ENCODE measurements at regions not wholly inside any gene's neighbourhood (a gene's known extent, or its start where the extent isn't known, plus 50 kb on each side); places are given as distances from the start of the nearest gene placed in this dataset.

DNA sequence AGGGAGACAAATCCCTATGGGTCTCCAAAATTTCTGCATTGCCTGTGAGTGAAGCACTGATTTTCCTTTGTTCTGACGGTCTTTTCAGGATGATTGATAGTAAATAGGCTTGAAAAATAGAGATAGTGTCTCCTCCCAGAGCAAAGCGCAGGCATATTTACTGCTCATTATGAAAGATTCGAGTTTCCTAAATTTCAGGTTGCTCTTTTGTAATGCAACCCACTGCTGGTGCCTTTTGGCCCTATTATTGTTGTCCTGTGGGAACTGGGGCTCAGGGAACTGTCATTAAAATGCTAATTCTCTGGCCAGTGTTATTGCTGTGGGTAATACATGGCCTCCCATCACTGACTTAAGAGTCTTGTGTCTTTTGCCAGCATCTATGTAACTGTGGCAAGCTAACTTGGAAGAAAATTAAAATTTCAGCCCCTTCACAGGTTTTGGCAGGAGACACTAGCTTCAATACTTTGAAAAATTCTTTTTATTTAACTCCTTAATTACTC is 754.1 kb upstream of the MAP3K7 start:
- no peak overlapping the region for H3K4me3 Mint-ChIP-seq (ENCODE audit: unreplicated experiment)
- H3K27me3 Mint-ChIP-seq (ENCODE audit: unreplicated experiment), result no peaks in the 10 kb centered on the region
- peaks cover 10% of the 10 kb centered on the region for H3K4me1 Mint-ChIP-seq (ENCODE audit: unreplicated experiment)
- H3K36me3 Mint-ChIP-seq (ENCODE audit: unreplicated experiment), result peaks cover 7% of the 10 kb centered on the region
- DNase-seq (ENCODE audit: extremely low spot score, unreplicated experiment), result no peak
- H3K27ac Mint-ChIP-seq (ENCODE audit: unreplicated experiment), result no peak overlapping the region
- TF ChIP-seq, protein P1, sequence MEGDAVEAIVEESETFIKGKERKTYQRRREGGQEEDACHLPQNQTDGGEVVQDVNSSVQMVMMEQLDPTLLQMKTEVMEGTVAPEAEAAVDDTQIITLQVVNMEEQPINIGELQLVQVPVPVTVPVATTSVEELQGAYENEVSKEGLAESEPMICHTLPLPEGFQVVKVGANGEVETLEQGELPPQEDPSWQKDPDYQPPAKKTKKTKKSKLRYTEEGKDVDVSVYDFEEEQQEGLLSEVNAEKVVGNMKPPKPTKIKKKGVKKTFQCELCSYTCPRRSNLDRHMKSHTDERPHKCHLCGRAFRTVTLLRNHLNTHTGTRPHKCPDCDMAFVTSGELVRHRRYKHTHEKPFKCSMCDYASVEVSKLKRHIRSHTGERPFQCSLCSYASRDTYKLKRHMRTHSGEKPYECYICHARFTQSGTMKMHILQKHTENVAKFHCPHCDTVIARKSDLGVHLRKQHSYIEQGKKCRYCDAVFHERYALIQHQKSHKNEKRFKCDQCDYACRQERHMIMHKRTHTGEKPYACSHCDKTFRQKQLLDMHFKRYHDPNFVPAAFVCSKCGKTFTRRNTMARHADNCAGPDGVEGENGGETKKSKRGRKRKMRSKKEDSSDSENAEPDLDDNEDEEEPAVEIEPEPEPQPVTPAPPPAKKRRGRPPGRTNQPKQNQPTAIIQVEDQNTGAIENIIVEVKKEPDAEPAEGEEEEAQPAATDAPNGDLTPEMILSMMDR (IDR thresholded peaks at IDR 0.05), result no peak
- peaks cover 9% of the 10 kb centered on the region for H3K9me3 Mint-ChIP-seq (ENCODE audit: unreplicated experiment)

DNA sequence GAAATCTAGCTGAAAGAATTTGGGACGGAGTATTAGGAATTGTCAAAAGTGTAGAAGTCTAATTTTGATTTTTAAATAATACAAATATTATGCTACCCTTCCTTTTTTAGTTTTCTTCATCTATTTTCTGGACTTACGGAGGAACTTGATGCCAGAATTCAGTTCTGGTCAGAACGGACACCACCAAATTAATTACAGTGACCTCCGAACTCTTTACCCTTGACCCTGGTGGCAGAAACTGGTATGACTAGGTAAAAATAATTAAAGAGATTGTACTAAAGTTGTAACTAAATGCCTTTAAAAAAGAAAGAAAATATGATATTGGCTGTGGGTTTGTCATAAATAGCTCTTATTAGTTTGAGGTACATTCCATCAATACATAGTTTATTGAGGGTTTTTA is 751.1 kb upstream of the MAP3K7 start:
- H3K27ac Mint-ChIP-seq (ENCODE audit: unreplicated experiment), result no peak overlapping the region
- H3K27me3 Mint-ChIP-seq (ENCODE audit: unreplicated experiment), result no peaks in the 10 kb centered on the region
- peaks cover 8% of the 10 kb centered on the region for H3K4me1 Mint-ChIP-seq (ENCODE audit: unreplicated experiment)
- H3K4me3 Mint-ChIP-seq (ENCODE audit: unreplicated experiment), result no peak overlapping the region
- DNase-seq (ENCODE audit: extremely low spot score, unreplicated experiment), result no peak
- H3K36me3 Mint-ChIP-seq (ENCODE audit: unreplicated experiment), result peaks cover 10% of the 10 kb centered on the region
- peaks cover 12% of the 10 kb centered on the region for H3K9me3 Mint-ChIP-seq (ENCODE audit: unreplicated experiment)
- TF ChIP-seq, protein P1 (IDR thresholded peaks at IDR 0.05), result peak; percentile 19

DNA sequence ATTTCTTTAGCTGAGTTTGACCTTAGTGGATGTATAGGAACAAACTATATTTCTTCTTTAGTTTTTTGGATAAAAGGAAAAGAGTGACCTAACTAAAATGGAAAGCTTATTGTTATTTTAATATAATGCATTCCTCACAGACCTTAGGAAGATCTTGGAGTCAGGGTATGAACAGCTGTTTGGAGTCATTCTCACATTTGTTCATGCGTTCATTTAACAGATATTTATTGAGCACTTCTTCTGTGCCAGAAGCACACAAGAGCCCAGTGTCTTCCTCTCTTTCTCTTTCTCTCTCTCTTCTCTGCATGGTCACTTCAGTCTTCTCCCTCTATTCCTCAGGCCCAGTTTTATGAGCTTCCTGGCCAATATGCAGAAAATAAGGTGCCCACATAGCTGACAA is 744.0 kb upstream of the MAP3K7 start:
- no peak for DNase-seq (ENCODE audit: extremely low spot score, unreplicated experiment)
- Mint-ChIP-seq H3K36me3 (ENCODE audit: unreplicated experiment) (peaks cover 2% of the 10 kb centered on the region), H3K4me1 (ENCODE audit: unreplicated experiment) (peaks cover 25% of the 10 kb centered on the region), H3K4me3 (ENCODE audit: unreplicated experiment) (no peak overlapping the region), H3K27me3 (ENCODE audit: unreplicated experiment) (no peaks in the 10 kb centered on the region), H3K9me3 (ENCODE audit: unreplicated experiment) (peaks cover 3% of the 10 kb centered on the region), H3K27ac (ENCODE audit: unreplicated experiment) (no peak overlapping the region)
- TF ChIP-seq, protein P1 (IDR thresholded peaks at IDR 0.05), result no peak

DNA sequence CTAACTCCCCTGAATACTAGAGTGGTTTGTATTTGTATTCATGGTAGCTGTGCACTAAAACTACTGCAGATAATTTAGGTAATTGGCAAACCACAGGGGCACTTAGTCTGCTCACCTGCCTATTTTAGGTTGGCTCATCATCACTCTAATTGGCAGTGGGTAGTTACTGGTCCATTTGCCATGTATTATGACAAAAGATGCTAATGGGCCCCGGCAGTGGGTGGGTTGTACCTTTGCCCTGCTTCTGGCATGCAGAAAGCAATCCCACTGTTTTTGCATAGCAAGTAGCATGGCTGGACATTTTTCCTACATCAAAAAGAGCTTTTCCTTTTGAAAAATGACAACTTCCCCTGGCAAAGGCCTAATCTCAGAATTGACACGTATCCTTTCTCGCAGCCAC is 741.4 kb upstream of the MAP3K7 start:
- H3K9me3 Mint-ChIP-seq (ENCODE audit: unreplicated experiment), result no peaks in the 10 kb centered on the region

DNA sequence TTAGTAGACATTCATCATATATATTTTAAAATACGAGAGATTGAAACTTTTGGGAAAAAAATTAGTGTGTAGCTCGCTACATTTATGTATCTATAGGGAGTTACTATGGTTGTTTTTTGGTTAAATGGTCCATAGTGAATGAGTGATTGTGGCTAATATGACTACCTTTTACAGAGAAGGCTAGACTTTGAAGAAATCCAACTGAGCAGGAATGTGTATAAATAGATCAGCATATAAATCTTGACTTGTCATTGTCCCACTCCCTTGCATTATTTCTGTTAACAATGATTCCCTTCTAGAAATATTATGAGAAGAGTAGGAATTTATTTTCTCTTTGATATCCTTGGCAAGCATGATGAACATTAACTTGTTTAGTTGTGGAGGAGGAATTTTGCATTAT is 737.8 kb upstream of the MAP3K7 start:
- H3K27ac Mint-ChIP-seq (ENCODE audit: unreplicated experiment), result no peak overlapping the region
- H3K9me3 Mint-ChIP-seq (ENCODE audit: unreplicated experiment), result peaks cover 2% of the 10 kb centered on the region
- no peak overlapping the region for H3K4me3 Mint-ChIP-seq (ENCODE audit: unreplicated experiment)
- peaks cover under 1% of the 10 kb centered on the region for H3K36me3 Mint-ChIP-seq (ENCODE audit: unreplicated experiment)
- DNase-seq (ENCODE audit: extremely low spot score, unreplicated experiment), result no peak
- no peaks in the 10 kb centered on the region for H3K27me3 Mint-ChIP-seq (ENCODE audit: unreplicated experiment)
- peaks cover 20% of the 10 kb centered on the region for H3K4me1 Mint-ChIP-seq (ENCODE audit: unreplicated experiment)
- TF ChIP-seq, protein P1 (IDR thresholded peaks at IDR 0.05), result no peak

More for the DNA sequence above, 741.4 kb upstream of the MAP3K7 start:
- Mint-ChIP-seq H3K27me3 (ENCODE audit: unreplicated experiment) (no peaks in the 10 kb centered on the region), H3K4me3 (ENCODE audit: unreplicated experiment) (no peak overlapping the region), H3K27ac (ENCODE audit: unreplicated experiment) (no peak overlapping the region), H3K4me1 (ENCODE audit: unreplicated experiment) (peaks cover 33% of the 10 kb centered on the region), H3K36me3 (ENCODE audit: unreplicated experiment) (no peaks in the 10 kb centered on the region)
- TF ChIP-seq, protein P1 (IDR thresholded peaks at IDR 0.05), result no peak
- DNase-seq (ENCODE audit: extremely low spot score, unreplicated experiment), result no peak

Measured in osteocyte (in vitro differentiated cells).